HG02870 (cell line): ENCODE measurements at regions not wholly inside any gene's neighbourhood (a gene's known extent, or its start where the extent isn't known, plus 50 kb on each side); places are given as distances from the start of the nearest gene placed in this dataset.
"Not testable (repeated sequence)": the region's sequence is repeated elsewhere in the genome, so short reads cannot be mapped to it uniquely, and the experiment has no call there.

Source experiments
- ATAC-seq: cut with Tn5 transposase; IDR thresholded peaks from one replicate; pipeline ENCODE4 v1.9.1; 2021; ENCODE audit warnings: mild to moderate bottlenecking, moderate library complexity; ENCODE audit not compliant: unreplicated experiment

DNA sequence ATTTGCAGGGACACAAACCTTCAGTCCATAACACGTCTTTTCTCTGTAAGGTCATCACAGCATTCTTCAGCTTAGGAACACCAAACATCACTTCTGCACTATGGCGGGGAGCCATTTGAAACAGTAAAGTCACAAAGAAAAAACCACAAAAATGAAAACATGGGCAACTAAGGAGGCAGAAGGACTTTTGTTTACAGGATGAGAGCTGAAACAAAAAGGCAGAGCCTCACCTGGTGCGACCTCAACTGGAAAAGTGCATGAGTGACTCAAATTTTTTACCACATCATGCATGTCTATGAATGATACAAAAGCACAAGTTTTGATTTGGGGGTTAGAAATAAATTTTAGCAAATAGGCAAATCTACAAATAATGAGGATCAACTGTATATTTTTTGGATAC is 68.2 kb upstream of the TNFAIP3 start:
- ATAC-seq = no peak

DNA sequence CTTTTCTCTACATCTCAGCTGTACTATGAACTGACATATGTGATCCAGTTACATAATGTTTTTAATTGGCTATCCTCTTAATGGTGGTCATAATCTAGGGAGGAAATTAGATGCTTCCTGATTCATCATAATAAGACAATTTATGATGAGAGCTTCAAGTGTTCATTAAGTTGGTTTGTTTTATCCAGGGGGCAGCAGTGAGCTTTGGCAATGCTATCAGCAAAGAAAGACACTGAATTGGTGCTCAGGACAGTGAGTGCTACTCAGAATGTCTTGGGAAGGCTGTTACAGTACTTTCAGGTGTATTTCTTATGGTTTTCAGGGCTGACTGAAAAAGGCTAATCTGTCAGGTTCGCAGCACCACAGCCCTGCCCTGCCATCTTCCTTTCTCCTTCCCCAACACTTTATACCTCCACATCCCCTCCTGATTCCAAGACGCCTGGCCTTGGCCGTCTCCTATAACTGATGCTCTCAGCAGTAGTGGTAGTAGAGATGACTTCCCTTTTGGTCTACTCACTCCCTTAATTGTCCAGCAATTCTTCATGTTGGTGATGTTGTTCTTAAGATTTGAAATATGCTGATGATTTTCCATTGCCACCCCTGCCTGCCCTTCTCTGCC is 67.0 kb upstream of the TNFAIP3 start:
- ATAC-seq = no peak

- no peak for ATAC-seq
Measured at GRCh38 chr6:137800762-137801161, 66.3 kb upstream of the TNFAIP3 start.

- no peak for ATAC-seq
Measured at GRCh38 chr6:137801352-137802114, 65.5 kb upstream of the TNFAIP3 start.

- no peak for ATAC-seq
Measured at GRCh38 chr6:137802408-137803182, 64.5 kb upstream of the TNFAIP3 start.

GRCh38 chr6:137804637-137805036 is 62.4 kb upstream of the TNFAIP3 start:
- ATAC-seq = no peak

GRCh38 chr6:137805622-137806021 is 61.4 kb upstream of the TNFAIP3 start:
- no peak for ATAC-seq

DNA sequence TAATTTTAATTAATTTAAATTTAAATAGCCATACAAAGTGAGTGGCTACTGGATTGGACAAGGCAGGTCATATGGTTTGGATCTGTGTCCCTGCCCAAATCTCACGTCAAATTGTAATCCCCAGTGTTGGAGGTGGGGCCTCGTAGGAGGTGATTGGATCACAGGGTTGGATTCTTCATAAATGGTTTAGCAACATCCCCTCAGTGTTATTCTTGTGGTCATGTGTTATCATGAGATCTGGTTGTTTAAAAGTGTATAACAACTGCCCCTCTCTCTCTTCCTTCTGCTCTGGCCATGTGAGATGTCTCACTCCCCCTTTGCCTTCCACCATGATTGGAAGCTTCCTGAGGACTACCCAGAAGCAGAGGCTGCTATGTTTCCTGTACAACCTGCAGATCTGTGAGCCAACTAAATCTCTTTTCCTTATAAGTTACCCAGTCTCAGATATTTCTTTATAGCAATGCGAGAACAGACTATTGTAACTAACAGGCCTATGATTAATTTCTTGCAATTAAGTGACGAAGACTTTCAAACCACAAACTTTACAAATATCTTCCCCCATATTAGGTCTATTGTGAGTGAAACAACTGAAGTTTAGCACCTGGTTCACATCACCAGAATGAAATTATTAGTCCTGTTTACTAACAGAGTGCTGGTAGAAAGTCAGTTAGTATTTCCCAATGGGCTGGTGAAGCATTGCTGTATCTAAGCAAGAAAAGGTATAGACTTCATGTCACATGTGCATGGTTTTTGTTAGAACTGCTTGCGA is 60.0 kb upstream of the TNFAIP3 start:
- no peak for ATAC-seq

DNA sequence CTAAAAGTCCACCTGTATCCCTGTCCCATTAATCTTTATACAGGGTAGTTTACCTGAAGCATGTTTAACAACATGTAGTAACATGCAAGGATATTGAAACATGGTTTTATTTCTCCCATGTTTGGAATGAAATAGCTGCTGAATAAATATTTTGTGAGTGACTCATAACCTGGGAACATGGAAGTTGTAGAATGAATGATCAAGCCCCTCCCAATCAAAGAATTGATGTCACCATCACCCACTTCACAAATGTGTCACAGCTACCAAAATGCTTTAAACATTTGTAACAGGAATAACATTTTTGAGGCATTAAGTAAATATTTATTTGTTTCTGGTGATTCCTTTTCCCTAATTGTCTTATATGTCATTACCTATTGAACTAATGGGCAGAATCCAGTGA is 58.9 kb upstream of the TNFAIP3 start:
- no peak for ATAC-seq

DNA sequence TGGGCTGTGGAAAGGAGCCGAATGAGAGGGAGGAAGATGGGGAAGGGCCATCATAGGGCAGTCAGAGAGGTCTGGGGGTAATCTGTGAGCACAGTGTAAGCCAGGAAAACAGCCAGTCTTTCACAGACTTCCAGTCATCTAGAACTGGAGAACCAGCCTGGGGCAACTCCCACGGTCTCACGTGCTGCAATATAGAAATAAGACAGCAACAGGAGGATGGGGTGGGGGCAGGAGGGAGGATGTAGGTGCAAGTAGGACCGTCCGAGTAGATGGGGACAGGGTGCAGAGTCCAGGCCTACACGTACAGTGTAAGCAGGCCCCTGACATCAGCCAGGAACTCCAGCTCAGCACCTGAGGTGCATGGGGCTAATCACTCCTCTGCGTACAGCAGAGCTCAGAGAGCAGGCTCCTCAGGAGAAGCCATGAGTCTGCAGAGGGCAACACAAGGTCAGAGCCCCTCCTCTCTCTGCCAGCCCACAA is 58.2 kb upstream of the TNFAIP3 start:
- no peak for ATAC-seq

- ATAC-seq = not testable (repeated sequence)
Measured at GRCh38 chr6:137809895-137810553, 57.0 kb upstream of the TNFAIP3 start.

DNA sequence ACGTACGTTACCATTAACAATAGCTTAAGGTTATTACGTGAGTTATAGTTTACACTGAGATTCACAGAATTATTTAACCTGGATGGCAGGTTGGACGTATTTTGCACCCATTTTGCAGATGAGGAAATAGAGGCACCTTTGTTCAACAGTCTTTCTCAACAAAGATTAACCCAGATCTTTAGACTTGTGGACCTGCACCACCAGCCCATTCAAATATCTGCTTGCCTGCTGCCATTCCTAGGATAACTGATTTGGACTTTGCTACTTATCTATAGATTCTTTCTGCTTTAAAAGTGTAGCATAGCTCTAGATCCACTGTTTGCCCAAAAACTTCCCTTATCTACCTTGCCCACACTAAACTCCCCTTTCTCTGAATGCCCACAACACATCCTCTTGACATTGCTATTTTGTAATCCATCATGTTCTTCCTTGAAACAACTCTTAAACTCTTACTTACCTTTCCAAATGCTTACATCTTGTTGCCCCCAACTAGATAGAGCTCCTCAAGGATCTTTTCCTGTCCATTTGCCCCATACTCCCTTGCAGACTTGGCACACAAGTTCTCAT is 56.4 kb upstream of the TNFAIP3 start:
- no peak for ATAC-seq

GRCh38 chr6:137811121-137811915 is 55.7 kb upstream of the TNFAIP3 start:
- ATAC-seq = peak; percentile 96

DNA sequence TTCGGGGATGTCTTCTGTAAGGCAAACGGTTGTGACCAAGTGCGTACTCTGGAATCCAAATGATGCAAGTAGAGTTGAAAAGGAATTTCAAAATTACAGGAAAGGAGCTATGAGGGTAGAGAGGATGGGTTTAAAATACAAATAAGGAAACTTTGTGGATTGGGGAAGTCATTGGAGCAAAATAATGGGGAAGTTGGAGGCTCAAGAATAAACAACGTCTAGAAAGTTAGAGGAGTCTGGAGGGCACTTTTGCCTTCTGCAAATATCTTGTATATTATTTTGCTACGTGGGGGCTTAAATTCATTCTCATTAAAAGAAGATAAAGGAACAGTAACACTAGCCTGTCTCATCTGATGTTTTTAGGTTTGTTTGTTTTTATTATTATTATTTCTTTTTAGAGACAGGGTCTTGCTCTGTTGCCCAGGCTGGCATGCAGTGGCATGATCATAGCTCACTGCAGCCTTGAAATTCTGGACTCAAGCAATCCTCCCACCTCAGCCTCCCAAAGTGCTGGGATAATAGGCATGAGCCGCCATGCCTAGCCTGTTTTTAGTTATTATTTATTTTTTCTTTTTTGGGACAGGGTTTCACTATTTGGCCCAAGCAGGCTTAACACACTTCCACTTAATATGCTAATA is 55.0 kb upstream of the TNFAIP3 start:
- no peak for ATAC-seq

GRCh38 chr6:137813308-137813970 is 53.6 kb upstream of the TNFAIP3 start:
- ATAC-seq = no peak

- not testable (repeated sequence) for ATAC-seq
Measured at GRCh38 chr6:137814030-137814429, 53.0 kb upstream of the TNFAIP3 start.

- ATAC-seq = no peak
Measured at GRCh38 chr6:137815692-137816091, 51.4 kb upstream of the TNFAIP3 start.

DNA sequence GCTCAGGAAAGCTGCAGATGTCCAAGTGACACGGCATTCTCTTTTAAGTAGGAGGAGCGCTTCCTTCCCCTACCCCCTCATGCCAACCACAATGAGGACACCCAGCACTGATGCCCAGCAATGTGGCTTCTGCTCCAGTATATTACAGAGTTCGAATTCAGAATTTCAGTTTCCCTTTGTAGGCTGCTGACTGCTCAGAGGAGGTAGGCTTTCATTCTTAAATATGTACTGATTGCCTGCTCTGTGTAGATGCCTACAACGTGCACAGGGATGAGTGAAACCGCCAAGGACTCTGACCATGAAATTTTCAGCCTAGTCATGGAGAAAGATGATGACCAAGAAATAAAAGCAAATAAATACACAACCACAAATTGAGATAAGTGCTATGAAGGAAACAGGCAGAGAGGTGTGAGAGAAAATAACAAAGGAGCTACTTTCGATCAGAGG is 50.9 kb upstream of the TNFAIP3 start:
- ATAC-seq = no peak
